OCI-LY3 (cell line): ENCODE measurements at regions not wholly inside any gene's neighbourhood (a gene's known extent, or its start where the extent isn't known, plus 50 kb on each side); places are given as distances from the start of the nearest gene placed in this dataset.

Experiments used
- H2AFZ ChIP-seq: fragments of 200-600, 300-600 bp; shearing (Covaris generic); 2 replicates; pipeline ENCODE4 v1.6.0; 2014; ENCODE audit warnings: antibody characterized with exemption, low read depth, low read length
- H3K27ac ChIP-seq: fragments of 200-600, 300-600 bp; sonication (generic); 2 replicates; pipeline ENCODE4 v1.5.1; 2014; ENCODE audit warnings: mild to moderate bottlenecking, low read length, moderate library complexity, mixed read lengths
- H3K27me3 ChIP-seq: fragments of 200-600, 300-600 bp; sonication (generic); 2 replicates; pipeline ENCODE4 v1.6.1; 2014; ENCODE audit warnings: low read depth, low read length, mixed read lengths
- H3K36me3 ChIP-seq: fragments of 200-600, 300-600 bp; sonication (generic); replicated peaks from 2 replicates; pipeline ENCODE3; 2014; ENCODE audit warnings: low read depth, low read length, mixed read lengths
- H3K4me1 ChIP-seq: fragments of 300-600, 200-600 bp; sonication (generic); 2 replicates; pipeline ENCODE4 v1.6.1; 2014; ENCODE audit warnings: low read length, mixed read lengths
- H3K4me2 ChIP-seq: fragments of 200-600, 300-600 bp; sonication (generic); 2 replicates; pipeline ENCODE4 v1.6.1; 2014; ENCODE audit warnings: low read length, mixed read lengths
- H3K4me3 ChIP-seq: fragments of 300-600, 200-600 bp; sonication (generic); 2 replicates; pipeline ENCODE4 v1.5.1; 2014; ENCODE audit warnings: antibody characterized with exemption, mild to moderate bottlenecking, low read length, moderate library complexity
- H3K79me2 ChIP-seq: fragments of 300-600, 200-600 bp; shearing (Covaris generic); 2 replicates; pipeline ENCODE4 v1.6.1; 2014; ENCODE audit warnings: mild to moderate bottlenecking, low read length, mixed read lengths
- H3K9ac ChIP-seq: fragments of 300-600, 200-600 bp; shearing (Covaris generic); 2 replicates; pipeline ENCODE4 v1.6.0; 2014; ENCODE audit warnings: mild to moderate bottlenecking, low read length, moderate library complexity
- H3K9me3 ChIP-seq: fragments of 200-600, 300-600 bp; shearing (Covaris generic); 2 replicates; pipeline ENCODE4 v1.6.1; 2014; ENCODE audit warnings: low read length, mixed read lengths; ENCODE audit not compliant: insufficient read depth
- H4K20me1 ChIP-seq: fragments of 200-600, 300-600 bp; sonication (generic); 2 replicates; pipeline ENCODE4 v1.6.1; 2016; ENCODE audit warnings: low read length, mixed read lengths; ENCODE audit not compliant: insufficient read depth
- EZH2phosphoT487 ChIP-seq: fragments of 200-600 bp; shearing (Covaris generic); IDR thresholded peaks from 2 replicates; pipeline ENCODE4 v1.6.1; 2018; ENCODE audit warnings: antibody characterized with exemption, mixed run types, low read depth
- TF ChIP-seq, protein P1 (sequence below): fragments of 200-600, 300-600 bp; sonication (generic); IDR thresholded peaks from 2 replicates; pipeline ENCODE4 v1.5.1; 2014; ENCODE audit warnings: antibody characterized with exemption, low read length, low read depth

DNA sequence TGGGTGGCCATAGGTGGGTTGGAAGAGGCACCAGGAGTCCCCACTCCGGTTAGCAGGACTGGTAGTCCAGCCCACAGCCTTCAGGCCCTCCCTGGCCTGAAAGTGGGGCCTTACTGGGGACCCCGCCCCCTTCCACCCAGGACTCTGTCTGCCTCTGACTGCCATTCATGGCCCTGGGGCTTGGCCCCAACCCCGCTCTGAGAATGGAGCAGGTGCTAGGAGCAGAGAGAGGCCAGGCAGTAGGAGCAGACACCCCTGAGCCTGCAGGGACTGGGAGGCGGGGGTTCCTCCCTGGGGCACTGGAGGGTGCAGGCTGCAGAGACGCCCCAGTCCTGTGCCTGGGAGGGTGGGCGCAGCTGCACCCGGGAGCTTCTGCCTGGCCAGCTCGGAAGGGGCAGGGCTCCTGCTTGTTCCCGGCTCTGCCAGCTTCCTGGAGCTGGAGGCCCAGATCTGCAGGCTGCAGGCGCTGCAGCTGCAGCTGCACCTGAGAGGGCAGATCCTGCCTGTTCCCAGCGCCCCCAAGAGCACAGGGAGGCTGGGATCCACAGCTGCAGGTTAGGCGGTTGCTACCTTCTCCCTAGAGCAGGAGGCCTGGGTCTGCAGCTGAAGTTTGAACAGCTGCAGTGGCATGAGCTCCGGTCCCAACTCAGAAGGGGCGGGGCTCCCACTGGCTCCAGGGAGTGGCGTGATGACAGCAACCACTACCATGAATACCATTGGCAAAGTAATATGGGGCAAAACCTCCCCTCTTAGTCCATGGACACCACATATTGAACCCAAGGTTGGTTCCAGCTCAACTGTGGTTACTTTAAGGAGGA lies 194.7 kb downstream of the SQOR start:
- Histone ChIP-seq H3K27me3 (no peaks in the 10 kb centered on the region), H4K20me1 (no peaks in the 10 kb centered on the region), H3K4me3 (no peak overlapping the region), H3K4me2 (no peak overlapping the region), H2AFZ (no peak overlapping the region), H3K9me3 (no peaks in the 10 kb centered on the region), H3K4me1 (no peaks in the 10 kb centered on the region), H3K9ac (no peak overlapping the region), H3K27ac (no peak overlapping the region), H3K79me2 (no peaks in the 10 kb centered on the region), H3K36me3 (no peaks in the 10 kb centered on the region)
- TF ChIP-seq, protein P1, sequence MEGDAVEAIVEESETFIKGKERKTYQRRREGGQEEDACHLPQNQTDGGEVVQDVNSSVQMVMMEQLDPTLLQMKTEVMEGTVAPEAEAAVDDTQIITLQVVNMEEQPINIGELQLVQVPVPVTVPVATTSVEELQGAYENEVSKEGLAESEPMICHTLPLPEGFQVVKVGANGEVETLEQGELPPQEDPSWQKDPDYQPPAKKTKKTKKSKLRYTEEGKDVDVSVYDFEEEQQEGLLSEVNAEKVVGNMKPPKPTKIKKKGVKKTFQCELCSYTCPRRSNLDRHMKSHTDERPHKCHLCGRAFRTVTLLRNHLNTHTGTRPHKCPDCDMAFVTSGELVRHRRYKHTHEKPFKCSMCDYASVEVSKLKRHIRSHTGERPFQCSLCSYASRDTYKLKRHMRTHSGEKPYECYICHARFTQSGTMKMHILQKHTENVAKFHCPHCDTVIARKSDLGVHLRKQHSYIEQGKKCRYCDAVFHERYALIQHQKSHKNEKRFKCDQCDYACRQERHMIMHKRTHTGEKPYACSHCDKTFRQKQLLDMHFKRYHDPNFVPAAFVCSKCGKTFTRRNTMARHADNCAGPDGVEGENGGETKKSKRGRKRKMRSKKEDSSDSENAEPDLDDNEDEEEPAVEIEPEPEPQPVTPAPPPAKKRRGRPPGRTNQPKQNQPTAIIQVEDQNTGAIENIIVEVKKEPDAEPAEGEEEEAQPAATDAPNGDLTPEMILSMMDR = no peak
- no peak for TF ChIP-seq EZH2phosphoT487

DNA sequence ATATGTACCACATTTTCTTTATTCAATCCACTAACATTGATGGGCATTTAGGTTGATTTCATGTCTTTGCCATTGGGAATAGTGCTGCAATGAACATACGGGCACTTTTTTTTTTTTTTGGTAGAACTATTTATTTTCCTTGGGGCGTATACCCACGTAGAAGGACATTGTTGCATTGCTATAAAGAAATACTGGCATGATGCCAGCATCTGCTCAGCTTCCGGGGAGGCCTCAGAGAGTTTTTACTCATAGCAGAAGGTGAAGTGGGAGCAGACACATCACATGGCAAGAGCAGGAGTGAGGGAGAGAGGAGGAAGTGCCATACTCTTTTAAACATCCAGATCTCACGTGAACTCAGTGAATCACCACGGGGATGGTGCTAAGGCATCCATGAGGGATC lies 197.0 kb downstream of the SQOR start:
- no peaks in the 10 kb centered on the region for H3K27me3 ChIP-seq
- H2AFZ ChIP-seq = no peak overlapping the region
- H3K4me2 ChIP-seq = no peak overlapping the region
- H4K20me1 ChIP-seq = no peaks in the 10 kb centered on the region
- no peaks in the 10 kb centered on the region for H3K9me3 ChIP-seq
- H3K4me1 ChIP-seq = no peaks in the 10 kb centered on the region
- no peak overlapping the region for H3K4me3 ChIP-seq
- H3K36me3 ChIP-seq = no peaks in the 10 kb centered on the region
- no peak for TF ChIP-seq EZH2phosphoT487
- TF ChIP-seq, protein P1 = no peak
- H3K9ac ChIP-seq = no peak overlapping the region
- H3K79me2 ChIP-seq = no peaks in the 10 kb centered on the region
- no peak overlapping the region for H3K27ac ChIP-seq

DNA sequence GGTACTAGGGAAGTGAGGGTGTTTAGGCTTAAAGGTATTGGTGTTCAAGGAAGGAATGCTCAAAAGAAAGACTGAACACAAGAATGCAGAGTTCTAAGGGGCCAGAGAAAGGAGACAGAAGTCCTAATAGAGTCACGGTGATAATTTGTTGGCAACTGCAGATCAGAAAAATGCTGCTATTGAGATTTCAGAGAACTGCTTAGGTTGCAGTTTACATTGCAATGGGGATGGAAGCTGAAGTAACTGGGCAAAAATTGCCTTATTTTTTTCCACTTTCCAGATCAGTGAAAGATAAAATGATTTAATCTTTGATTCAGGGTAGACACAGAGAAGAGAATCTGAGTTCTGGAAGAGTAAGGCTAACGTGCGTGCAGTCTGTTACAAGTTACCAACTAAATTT lies 199.8 kb downstream of the SQOR start:
- Histone ChIP-seq H3K4me2 (no peak overlapping the region), H3K27ac (no peak overlapping the region), H3K79me2 (no peaks in the 10 kb centered on the region), H3K4me1 (no peaks in the 10 kb centered on the region), H3K9ac (no peak overlapping the region), H3K4me3 (no peak overlapping the region), H2AFZ (no peak overlapping the region), H4K20me1 (no peaks in the 10 kb centered on the region), H3K9me3 (no peaks in the 10 kb centered on the region), H3K27me3 (no peaks in the 10 kb centered on the region), H3K36me3 (no peaks in the 10 kb centered on the region)
- TF ChIP-seq, protein P1 = no peak
- TF ChIP-seq EZH2phosphoT487 = no peak

DNA sequence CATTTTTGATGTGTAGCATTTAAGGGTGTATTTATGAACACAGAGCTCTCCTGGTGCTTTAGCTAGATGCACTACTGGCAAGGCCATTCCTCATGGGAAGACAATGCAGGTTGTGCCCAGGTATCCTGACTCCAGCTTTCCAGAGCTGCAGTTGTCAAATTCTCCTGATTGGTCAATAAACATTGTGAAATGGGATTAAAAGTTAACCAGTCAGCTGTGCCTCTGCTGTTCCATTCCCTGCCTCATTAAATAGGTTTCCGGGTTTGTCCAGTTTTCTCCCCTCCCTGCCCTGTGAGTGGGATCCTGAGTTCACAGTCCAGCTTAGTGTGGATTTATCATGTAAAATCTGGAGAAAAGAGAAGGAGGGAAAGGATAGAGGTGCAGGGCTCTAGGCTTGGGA lies 207.3 kb downstream of the SQOR start:
- Histone ChIP-seq H2AFZ (no peak overlapping the region), H3K27me3 (0 out of 2 replicates have a peak, but pooled peaks cover 2% of the 10 kb centered on the region), H4K20me1 (no peaks in the 10 kb centered on the region), H3K4me1 (no peaks in the 10 kb centered on the region), H3K4me3 (no peak overlapping the region), H3K27ac (no peak overlapping the region), H3K4me2 (no peak overlapping the region), H3K36me3 (no peaks in the 10 kb centered on the region), H3K9ac (no peak overlapping the region), H3K9me3 (no peaks in the 10 kb centered on the region), H3K79me2 (no peaks in the 10 kb centered on the region)
- TF ChIP-seq, protein P1 = no peak
- no peak for TF ChIP-seq EZH2phosphoT487
